Subcutaneous abdominal adipose tissue (tissue), 5 donors: ENCODE measurements at regions not wholly inside any gene's neighbourhood (a gene's known extent, or its start where the extent isn't known, plus 50 kb on each side); places are given as distances from the start of the nearest gene placed in this dataset.
"Not testable (repeated sequence)": the region's sequence is repeated elsewhere in the genome, so short reads cannot be mapped to it uniquely, and the experiment has no call there.

Experiments
- H3K27ac ChIP-seq: one replicate; pipeline ENCODE4 v1.7.0; 2013; ENCODE audit warnings: low read depth, mild to moderate bottlenecking, inconsistent platforms, low read length, moderate library complexity
- H3K27me3 ChIP-seq, 5 donors: one replicate each; pipeline ENCODE4 v1.7.0; 2013; ENCODE audit warnings: low read length in 5 of 5, inconsistent platforms in 1 of 5; ENCODE audit not compliant: control insufficient read depth in 5 of 5, insufficient read depth in 4 of 5
- H3K36me3 ChIP-seq, 5 donors: one replicate each; pipeline ENCODE4 v1.7.0; 2013; ENCODE audit warnings: low read length in 5 of 5; ENCODE audit not compliant: control insufficient read depth in 5 of 5, insufficient read depth in 5 of 5
- H3K4me1 ChIP-seq, 5 donors: one replicate each; pipeline ENCODE4 v1.7.0; 2013; ENCODE audit warnings: low read length in 5 of 5, mild to moderate bottlenecking in 3 of 5, moderate library complexity in 1 of 5; ENCODE audit not compliant: control insufficient read depth in 5 of 5, insufficient read depth in 5 of 5
- H3K4me3 ChIP-seq, 5 donors: one replicate each; pipeline ENCODE4 v1.7.0; 2013; ENCODE audit warnings: low read length in 5 of 5, low read depth in 1 of 5
- H3K9ac ChIP-seq, 5 donors: one replicate each; pipeline ENCODE4 v1.7.0; 2013; ENCODE audit warnings: low read length in 5 of 5, mild to moderate bottlenecking in 4 of 5, moderate library complexity in 3 of 5
- H3K9me3 ChIP-seq, 5 donors: one replicate each; pipeline ENCODE4 v1.7.0; 2013; ENCODE audit warnings: low read length in 5 of 5; ENCODE audit not compliant: control insufficient read depth in 5 of 5
- donor health status: healthy.
- donor health status: healthy.
- donor health status: healthy.
- donor health status: healthy.
- donor health status: healthy.

DNA sequence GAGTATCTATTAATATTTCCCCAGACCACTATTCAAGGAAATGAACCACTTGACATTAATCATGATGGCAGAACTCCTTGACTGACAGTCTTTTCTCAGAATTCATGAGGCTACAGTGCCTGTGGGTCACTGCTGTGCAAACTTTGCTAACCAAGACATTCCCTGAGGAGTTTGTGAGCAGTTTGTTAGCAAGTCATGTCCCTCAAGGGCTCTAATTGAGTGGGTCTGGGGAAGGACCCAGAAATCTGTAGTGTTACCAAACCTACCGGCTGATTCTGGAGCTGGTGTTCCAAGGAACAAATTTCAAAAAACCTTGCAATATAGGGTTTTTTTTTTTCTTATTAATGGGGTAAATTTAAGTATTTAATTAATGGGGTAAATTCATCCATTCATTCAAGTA lies 103.2 kb upstream of the VANGL1 start:
- Histone ChIP-seq H3K9ac (no peak overlapping the region), H3K27me3 (no peaks in the 10 kb centered on the region), H3K4me1 (peaks cover 0 to 13% (median 0%) of the 10 kb centered on the region in 5 donors), H3K36me3 (no peaks in the 10 kb centered on the region), H3K27ac (peak overlapping the region; percentile 56), H3K4me3 (no peak overlapping the region), H3K9me3 (peaks cover 0 to 6% (median 0%) of the 10 kb centered on the region in 5 donors)

DNA sequence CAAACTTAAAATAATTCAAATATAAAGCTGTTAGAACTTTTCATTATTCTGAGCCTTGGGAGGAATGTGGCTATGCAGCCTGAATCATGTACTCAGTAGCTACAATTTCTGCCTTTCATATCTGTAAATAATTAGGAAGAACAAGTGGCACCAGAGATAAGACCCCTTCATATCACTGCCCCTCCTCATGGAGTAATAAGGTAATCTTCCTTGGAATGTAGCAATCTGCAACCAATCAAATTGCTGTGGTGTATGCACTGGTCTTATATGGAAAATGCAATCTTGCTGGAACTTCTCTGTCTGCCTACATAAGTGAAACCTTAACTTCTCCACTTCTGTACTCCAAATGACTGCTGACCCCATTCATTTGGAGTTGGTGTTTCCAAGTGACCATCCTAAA lies 104.4 kb upstream of the VANGL1 start:
- H3K9ac ChIP-seq = no peak overlapping the region
- no peaks in the 10 kb centered on the region for H3K27me3 ChIP-seq
- no peak overlapping the region for H3K27ac ChIP-seq
- H3K36me3 ChIP-seq = no peaks in the 10 kb centered on the region
- H3K9me3 ChIP-seq = peaks cover 0 to 6% (median 0%) of the 10 kb centered on the region in 5 donors
- no peak overlapping the region for H3K4me3 ChIP-seq
- H3K4me1 ChIP-seq = peaks cover 0 to 20% (median 0%) of the 10 kb centered on the region in 5 donors

DNA sequence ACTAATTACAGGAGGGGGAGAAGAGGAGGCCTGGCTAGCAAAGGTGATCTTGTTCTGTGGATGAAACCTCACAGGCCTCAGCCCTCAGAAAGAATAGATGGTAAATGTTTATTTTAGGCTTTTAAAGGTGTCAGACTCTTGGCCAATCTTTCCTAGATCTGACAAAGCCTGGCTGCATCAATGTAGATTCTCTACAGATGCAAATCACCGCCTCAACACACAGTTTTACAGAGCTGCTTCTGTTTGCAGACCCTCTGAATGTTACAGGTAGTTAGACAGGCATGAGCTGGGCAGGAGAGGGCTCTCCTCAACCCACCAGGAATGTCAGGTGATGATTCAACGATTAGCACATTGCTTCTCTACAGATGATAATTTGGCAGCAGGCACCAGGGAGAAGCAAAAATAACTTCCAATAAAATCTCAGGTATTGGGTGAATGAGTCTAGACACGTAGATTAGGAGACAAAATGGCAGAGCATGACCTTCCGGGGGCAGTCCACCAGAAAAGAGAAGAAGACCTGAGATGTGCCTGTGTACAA lies 105.4 kb upstream of the VANGL1 start:
- Histone ChIP-seq H3K27me3 (no peaks in the 10 kb centered on the region), H3K4me1 (peaks cover 0 to 30% (median 8%) of the 10 kb centered on the region in 5 donors), H3K4me3 (no peak overlapping the region), H3K9me3 (peaks cover 0 to 6% (median 0%) of the 10 kb centered on the region in 5 donors), H3K9ac (no peak overlapping the region), H3K27ac (no peak overlapping the region), H3K36me3 (no peaks in the 10 kb centered on the region)

- no peak overlapping the region for H3K4me3 ChIP-seq
- no peak overlapping the region for H3K27ac ChIP-seq
- no peaks in the 10 kb centered on the region for H3K36me3 ChIP-seq
- H3K9ac ChIP-seq = no peak overlapping the region
- peaks cover 0 to 6% (median 0%) of the 10 kb centered on the region in 5 donors for H3K9me3 ChIP-seq
- no peaks in the 10 kb centered on the region for H3K27me3 ChIP-seq
- H3K4me1 ChIP-seq = peaks cover 0 to 24% (median 8%) of the 10 kb centered on the region in 5 donors
Measured at GRCh38 chr1:115534106-115534505, 107.7 kb upstream of the VANGL1 start.

GRCh38 chr1:115531631-115532264 lies 110.0 kb upstream of the VANGL1 start:
- Histone ChIP-seq H3K4me1 (peaks cover 0 to 19% (median 8%) of the 10 kb centered on the region in 5 donors), H3K9me3 (peaks cover 0 to 6% (median 0%) of the 10 kb centered on the region in 5 donors), H3K36me3 (no peaks in the 10 kb centered on the region), H3K27ac (no peak overlapping the region), H3K9ac (no peak overlapping the region), H3K27me3 (no peaks in the 10 kb centered on the region), H3K4me3 (no peak overlapping the region)

- no peak overlapping the region for H3K9ac ChIP-seq
- H3K27me3 ChIP-seq = no peaks in the 10 kb centered on the region
- peaks cover 0 to 19% (median 8%) of the 10 kb centered on the region in 5 donors for H3K4me1 ChIP-seq
- peaks cover 0 to 6% (median 0%) of the 10 kb centered on the region in 5 donors for H3K9me3 ChIP-seq
- H3K36me3 ChIP-seq = no peaks in the 10 kb centered on the region
- no peak overlapping the region for H3K4me3 ChIP-seq
- no peak overlapping the region for H3K27ac ChIP-seq
Measured at GRCh38 chr1:115530407-115530806, 111.4 kb upstream of the VANGL1 start.

- Histone ChIP-seq H3K4me3 (no peak overlapping the region), H3K27me3 (no peaks in the 10 kb centered on the region), H3K4me1 (peaks cover 0 to 19% (median 8%) of the 10 kb centered on the region in 5 donors), H3K36me3 (no peaks in the 10 kb centered on the region), H3K27ac (no peak overlapping the region), H3K9me3 (no peaks in the 10 kb centered on the region), H3K9ac (no peak overlapping the region)
Measured at GRCh38 chr1:115529216-115529897, 112.4 kb upstream of the VANGL1 start.

- not testable (repeated sequence) for H3K9ac ChIP-seq, H3K27me3 ChIP-seq, H3K4me3 ChIP-seq, H3K27ac ChIP-seq, H3K36me3 ChIP-seq, H3K9me3 ChIP-seq
- H3K4me1 ChIP-seq = peaks cover 0 to 19% (median 14%) of the 10 kb centered on the region in 5 donors
Measured at GRCh38 chr1:115528336-115528735, 113.4 kb upstream of the VANGL1 start.

DNA sequence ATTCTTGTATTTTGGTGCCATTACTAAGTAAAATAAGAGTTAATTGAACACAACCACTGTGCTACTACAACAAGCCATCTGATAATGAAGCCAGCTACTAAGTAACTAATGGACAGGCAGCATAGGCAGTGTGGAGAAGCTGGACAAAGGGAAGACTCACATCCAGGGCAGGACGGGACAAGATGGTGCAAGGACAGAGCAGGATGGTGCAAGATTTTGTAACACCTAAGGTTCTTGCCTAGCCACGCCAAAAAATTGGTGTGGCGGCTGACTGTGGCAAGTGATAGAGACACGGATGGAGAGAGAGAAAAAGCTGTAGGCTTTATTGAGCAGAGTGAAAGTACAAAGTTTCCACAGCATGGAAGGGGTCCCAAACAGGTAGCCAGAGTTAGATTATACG lies 114.0 kb upstream of the VANGL1 start:
- no peaks in the 10 kb centered on the region for H3K9me3 ChIP-seq
- H3K27me3 ChIP-seq = no peaks in the 10 kb centered on the region
- no peak overlapping the region for H3K9ac ChIP-seq
- no peak overlapping the region for H3K27ac ChIP-seq
- H3K4me1 ChIP-seq = peaks cover 0 to 14% (median 11%) of the 10 kb centered on the region in 5 donors
- H3K36me3 ChIP-seq = no peaks in the 10 kb centered on the region
- H3K4me3 ChIP-seq = no peak overlapping the region

GRCh38 chr1:115526900-115527299 lies 114.9 kb upstream of the VANGL1 start:
- H3K4me3 ChIP-seq = no peak overlapping the region
- no peak overlapping the region for H3K9ac ChIP-seq
- H3K9me3 ChIP-seq = no peaks in the 10 kb centered on the region
- H3K27me3 ChIP-seq = no peaks in the 10 kb centered on the region
- no peak overlapping the region for H3K27ac ChIP-seq
- no peaks in the 10 kb centered on the region for H3K36me3 ChIP-seq
- H3K4me1 ChIP-seq = peaks cover 0 to 10% (median 6%) of the 10 kb centered on the region in 5 donors
